Vagina (tissue), 2 donors: ENCODE measurements at regions not wholly inside any gene's neighbourhood (a gene's known extent, or its start where the extent isn't known, plus 50 kb on each side); places are given as distances from the start of the nearest gene placed in this dataset.
A peak's percentile ranks its signal among the peaks of the same experiment; 100 is the strongest.

Experiments
- DNase-seq, 2 donors: peaks; one replicate each; pipeline ENCODE4 v3.0.0-alpha.2; 2017; ENCODE audit errors: extremely low spot score in 2 of 2
- H3K27ac ChIP-seq: fragments of 200-600 bp; sonication (generic); one replicate; pipeline ENCODE4 v1.5.1; 2019
- H3K27me3 ChIP-seq: fragments of 200-600 bp; sonication (generic); one replicate; pipeline ENCODE4 v1.5.1; 2019
- H3K36me3 ChIP-seq, 2 donors: fragments of 200-600 bp; sonication (generic); one replicate each; pipeline ENCODE4 v1.5.1; 2017 to 2019
- H3K4me1 ChIP-seq: fragments of 200-600 bp; sonication (generic); one replicate; pipeline ENCODE4 v1.5.1; 2019
- H3K4me3 ChIP-seq, 2 donors: fragments of 200-600 bp; sonication (generic); 1 replicate in 1 of 2; 2 replicates in 1 of 2; pipeline ENCODE4 v1.5.1; 2016 to 2019
- H3K9me3 ChIP-seq: fragments of 200-600 bp; sonication (generic); one replicate; pipeline ENCODE4 v1.5.1; 2019
- POLR2A ChIP-seq, 2 donors: fragments of 450-650 bp; IDR thresholded peaks; one replicate each; pipeline ENCODE4 v1.6.1; 2017; ENCODE audit warnings: antibody characterized with exemption in 2 of 2, mild to moderate bottlenecking in 2 of 2, moderate library complexity in 2 of 2
- POLR2AphosphoS5 ChIP-seq, 2 donors: sonication (generic); formaldehyde crosslinking; IDR thresholded peaks; one replicate each; pipeline ENCODE4 v1.9.0; 2017; ENCODE audit warnings: antibody characterized with exemption in 2 of 2, mild to moderate bottlenecking in 2 of 2, low read depth in 1 of 2; ENCODE audit not compliant: insufficient read depth in 1 of 2
- intact Hi-C: fragments of 100-400 bp; cut with DNase I; formaldehyde crosslinking; loops from one replicate; pipeline ENCODE4 v1.15.1; 2023
- TF ChIP-seq, protein P1 (sequence below), 3 experiments: fragments of 450-650 bp in 2 of 3; fragments of 200-600 bp in 1 of 3; sonication (generic) in 1 of 3; IDR thresholded peaks; one replicate each; pipeline ENCODE4 v1.5.1; 2017 to 2019; ENCODE audit warnings: antibody characterized with exemption in 3 of 3, mild to moderate bottlenecking in 2 of 3, moderate library complexity in 2 of 3

DNA sequence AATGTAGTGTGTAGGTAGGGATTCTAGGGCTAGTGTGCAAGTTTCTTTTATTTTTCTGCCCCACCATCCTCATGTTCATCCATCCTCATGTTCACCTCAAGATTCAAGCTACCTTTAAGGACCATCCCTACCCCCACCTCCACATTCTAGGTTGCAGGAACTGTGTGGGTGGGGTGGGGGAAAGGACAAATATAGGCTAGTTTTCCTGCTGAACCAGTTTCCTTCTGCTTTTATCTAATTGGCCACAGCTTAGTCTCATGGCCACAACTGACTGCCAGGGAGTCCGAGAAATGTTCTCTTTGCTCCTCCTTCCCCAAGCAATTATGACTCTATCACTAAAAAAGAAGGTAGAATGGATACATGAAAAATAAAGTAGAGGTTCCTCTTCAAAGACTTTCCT, 179.0 kb upstream of the LARGE1 start:
- no peaks in the 10 kb centered on the region for H3K9me3 ChIP-seq
- no peak overlapping the region for H3K27ac ChIP-seq
- intact Hi-C loops, result no loop called here
- H3K27me3 ChIP-seq, result no peaks in the 10 kb centered on the region
- H3K4me1 ChIP-seq, result no peaks in the 10 kb centered on the region
- no peak overlapping the region for H3K4me3 ChIP-seq
- no peak for TF ChIP-seq POLR2AphosphoS5 (IDR thresholded peaks at IDR 0.05; ENCODE audit: insufficient read depth in 1 of 2, low read depth in 1 of 2)
- TF ChIP-seq, protein P1, sequence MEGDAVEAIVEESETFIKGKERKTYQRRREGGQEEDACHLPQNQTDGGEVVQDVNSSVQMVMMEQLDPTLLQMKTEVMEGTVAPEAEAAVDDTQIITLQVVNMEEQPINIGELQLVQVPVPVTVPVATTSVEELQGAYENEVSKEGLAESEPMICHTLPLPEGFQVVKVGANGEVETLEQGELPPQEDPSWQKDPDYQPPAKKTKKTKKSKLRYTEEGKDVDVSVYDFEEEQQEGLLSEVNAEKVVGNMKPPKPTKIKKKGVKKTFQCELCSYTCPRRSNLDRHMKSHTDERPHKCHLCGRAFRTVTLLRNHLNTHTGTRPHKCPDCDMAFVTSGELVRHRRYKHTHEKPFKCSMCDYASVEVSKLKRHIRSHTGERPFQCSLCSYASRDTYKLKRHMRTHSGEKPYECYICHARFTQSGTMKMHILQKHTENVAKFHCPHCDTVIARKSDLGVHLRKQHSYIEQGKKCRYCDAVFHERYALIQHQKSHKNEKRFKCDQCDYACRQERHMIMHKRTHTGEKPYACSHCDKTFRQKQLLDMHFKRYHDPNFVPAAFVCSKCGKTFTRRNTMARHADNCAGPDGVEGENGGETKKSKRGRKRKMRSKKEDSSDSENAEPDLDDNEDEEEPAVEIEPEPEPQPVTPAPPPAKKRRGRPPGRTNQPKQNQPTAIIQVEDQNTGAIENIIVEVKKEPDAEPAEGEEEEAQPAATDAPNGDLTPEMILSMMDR (IDR thresholded peaks at IDR 0.05), result no peak
- no peak for TF ChIP-seq POLR2A (IDR thresholded peaks at IDR 0.05)
- DNase-seq, result no peak
- no peaks in the 10 kb centered on the region for H3K36me3 ChIP-seq

DNA sequence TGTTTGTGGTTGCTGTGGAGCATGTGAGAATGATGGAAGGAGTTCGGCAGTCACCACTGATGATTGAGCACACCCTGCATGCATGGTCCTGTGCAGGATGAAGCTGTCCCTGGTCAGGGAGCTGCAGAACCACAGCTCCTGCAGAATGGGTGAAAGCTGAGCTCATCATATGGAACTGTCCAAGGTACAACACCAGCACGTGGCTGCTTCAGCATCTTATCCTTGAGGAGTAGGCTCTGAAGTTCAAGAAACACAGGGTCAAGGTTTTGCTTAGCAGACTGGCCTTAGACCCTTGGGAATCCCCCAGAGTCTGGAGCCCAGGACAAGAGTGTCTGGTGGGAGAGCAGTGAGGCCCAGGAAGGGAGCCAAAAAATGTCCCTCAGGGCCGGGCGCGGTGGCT, 182.4 kb upstream of the LARGE1 start:
- intact Hi-C loops, result no loop called here
- no peaks in the 10 kb centered on the region for H3K27me3 ChIP-seq

DNA sequence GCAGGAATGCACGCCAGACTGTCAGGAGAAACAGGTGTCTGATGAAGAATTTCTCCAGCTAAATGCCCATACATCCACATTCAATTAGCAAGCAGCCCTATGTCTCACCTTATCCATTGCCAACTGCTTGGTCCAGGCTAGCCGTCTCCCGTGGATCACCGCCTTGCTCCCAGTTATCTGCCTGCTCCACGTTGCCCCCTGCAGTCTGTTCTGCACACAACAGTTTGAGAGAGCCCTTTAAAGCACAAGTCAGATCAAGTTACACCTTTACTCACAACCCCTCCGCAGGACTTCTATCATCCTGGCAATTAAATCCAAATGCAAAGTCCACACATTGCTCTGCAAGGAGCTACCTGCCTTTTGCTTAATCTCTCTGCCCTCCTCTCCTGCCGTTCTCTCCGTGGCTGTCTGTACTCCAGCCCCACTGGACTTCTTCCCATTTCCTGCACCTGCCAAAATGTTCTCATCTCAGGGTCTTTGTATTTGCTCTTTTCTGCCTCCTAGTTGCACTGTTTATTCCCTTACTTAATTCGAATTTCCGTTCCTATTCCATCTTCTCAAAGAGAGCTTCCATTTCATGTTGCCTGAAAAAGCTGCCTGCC, 185.3 kb upstream of the LARGE1 start:
- Histone ChIP-seq H3K27ac (no peak overlapping the region), H3K27me3 (no peaks in the 10 kb centered on the region), H3K4me3 (no peak overlapping the region), H3K9me3 (no peaks in the 10 kb centered on the region), H3K4me1 (no peaks in the 10 kb centered on the region), H3K36me3 (no peaks in the 10 kb centered on the region)
- intact Hi-C loops, result no loop called here
- DNase-seq, result no peak
- TF ChIP-seq POLR2A (IDR thresholded peaks at IDR 0.05), result no peak
- TF ChIP-seq, protein P1 (IDR thresholded peaks at IDR 0.05), result peak in 2 of 3 experiments; percentile 35 to 41

More for the DNA sequence above, 182.4 kb upstream of the LARGE1 start:
- Histone ChIP-seq H3K36me3 (no peaks in the 10 kb centered on the region), H3K9me3 (no peaks in the 10 kb centered on the region), H3K4me1 (no peaks in the 10 kb centered on the region), H3K27ac (no peak overlapping the region), H3K4me3 (no peak overlapping the region)
- no peak for TF ChIP-seq POLR2AphosphoS5 (IDR thresholded peaks at IDR 0.05; ENCODE audit: insufficient read depth in 1 of 2, low read depth in 1 of 2)
- TF ChIP-seq, protein P1 (IDR thresholded peaks at IDR 0.05), result no peak
- TF ChIP-seq POLR2A (IDR thresholded peaks at IDR 0.05), result no peak
- DNase-seq, result no peak

DNA sequence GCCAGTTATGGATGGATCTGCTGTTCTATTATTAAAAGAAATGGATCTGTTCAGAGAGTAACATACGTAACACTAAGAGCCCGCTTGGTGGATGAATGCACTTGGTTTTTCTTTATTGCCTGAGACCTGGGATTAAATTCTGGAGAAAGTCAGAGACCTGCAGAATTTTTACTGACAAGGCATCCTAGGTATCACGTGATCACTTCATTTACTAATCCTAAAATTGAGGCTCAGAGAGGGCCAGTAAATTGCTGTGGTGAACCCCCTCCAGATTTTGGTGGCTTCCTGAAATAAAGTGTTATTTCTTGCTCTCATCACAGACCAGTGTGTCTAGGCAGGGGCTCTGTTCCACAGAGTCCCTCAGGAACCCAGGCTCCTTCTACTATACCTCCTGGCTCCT, 187.9 kb upstream of the LARGE1 start:
- H3K9me3 ChIP-seq, result no peaks in the 10 kb centered on the region
- H3K27ac ChIP-seq, result no peak overlapping the region
- H3K36me3 ChIP-seq, result no peaks in the 10 kb centered on the region
- no peaks in the 10 kb centered on the region for H3K4me1 ChIP-seq
- TF ChIP-seq, protein P1 (IDR thresholded peaks at IDR 0.05), result no peak
- TF ChIP-seq POLR2AphosphoS5 (IDR thresholded peaks at IDR 0.05; ENCODE audit: insufficient read depth in 1 of 2, low read depth in 1 of 2), result no peak
- no peak for TF ChIP-seq POLR2A (IDR thresholded peaks at IDR 0.05)
- no peaks in the 10 kb centered on the region for H3K27me3 ChIP-seq
- DNase-seq, result no peak
- H3K4me3 ChIP-seq, result no peak overlapping the region
- intact Hi-C loops, result no loop called here

DNA sequence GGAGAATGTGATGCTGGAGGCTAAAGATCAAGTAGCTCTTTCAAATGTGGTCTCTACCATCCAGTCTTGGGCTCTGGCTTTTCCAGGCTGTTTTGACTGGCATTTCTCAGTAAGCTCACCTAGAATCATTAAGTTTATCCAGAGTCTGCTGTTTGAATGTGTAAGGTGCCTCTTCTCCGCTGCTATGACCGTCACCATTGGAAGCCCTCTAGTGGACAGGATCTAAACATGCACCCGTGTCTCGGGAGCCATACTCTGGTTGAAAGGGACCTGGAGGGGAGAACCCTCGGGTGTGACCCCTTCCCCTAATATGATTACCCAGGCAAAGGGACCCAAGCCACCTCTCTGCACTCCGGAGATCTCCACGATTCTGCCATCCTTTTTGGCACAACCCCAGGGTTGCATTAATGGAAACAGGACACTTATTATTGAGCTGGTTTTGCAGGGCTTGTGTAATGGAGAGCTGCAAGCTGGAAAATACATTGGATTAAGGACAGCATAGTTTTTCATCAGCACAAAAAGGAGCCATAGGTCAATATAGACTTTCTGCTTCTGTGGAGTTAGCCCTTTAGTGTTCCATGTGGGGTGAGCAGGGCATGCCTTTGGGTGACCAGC, 191.0 kb upstream of the LARGE1 start:
- Histone ChIP-seq H3K4me1 (no peaks in the 10 kb centered on the region), H3K4me3 (no peak overlapping the region), H3K27me3 (no peaks in the 10 kb centered on the region), H3K9me3 (no peaks in the 10 kb centered on the region), H3K36me3 (no peaks in the 10 kb centered on the region), H3K27ac (no peak overlapping the region)
- intact Hi-C loops, result no loop called here
- DNase-seq, result peak in 1 of 2 donors; percentile 81
- TF ChIP-seq POLR2AphosphoS5 (IDR thresholded peaks at IDR 0.05; ENCODE audit: insufficient read depth in 1 of 2, low read depth in 1 of 2) (no peak), POLR2A (IDR thresholded peaks at IDR 0.05) (no peak)
- TF ChIP-seq, protein P1 (IDR thresholded peaks at IDR 0.05), result peak; percentile 27 to 66 (median 49)
